ENCODE measurements at regions not wholly inside any gene's neighbourhood (a gene's known extent, or its start where the extent isn't known, plus 50 kb on each side); places are given as distances from the start of the nearest gene placed in this dataset.

GRCh38 chr2:180150606-180151005, 143.5 kb upstream of the CWC22 start:
- TF ChIP-seq RAD21 (IDR thresholded peaks at IDR 0.05; ENCODE audit: low read length) (no peak), CTCF (IDR thresholded peaks at IDR 0.05) (no peak), GATA2 (CRISPR knock-in tag; IDR thresholded peaks at IDR 0.05) (no peak), ELF1 (IDR thresholded peaks at IDR 0.05) (no peak), TAF1 (IDR thresholded peaks at IDR 0.05; ENCODE audit: borderline replicate concordance, low read depth, low read length) (no peak), SMC3 (IDR thresholded peaks at IDR 0.05; ENCODE audit: low read depth, low read length) (no peak)

Data from SK-N-SH (cell line).